ENCODE measurements at regions not wholly inside any gene's neighbourhood (a gene's known extent, or its start where the extent isn't known, plus 50 kb on each side); places are given as distances from the start of the nearest gene placed in this dataset.

DNA sequence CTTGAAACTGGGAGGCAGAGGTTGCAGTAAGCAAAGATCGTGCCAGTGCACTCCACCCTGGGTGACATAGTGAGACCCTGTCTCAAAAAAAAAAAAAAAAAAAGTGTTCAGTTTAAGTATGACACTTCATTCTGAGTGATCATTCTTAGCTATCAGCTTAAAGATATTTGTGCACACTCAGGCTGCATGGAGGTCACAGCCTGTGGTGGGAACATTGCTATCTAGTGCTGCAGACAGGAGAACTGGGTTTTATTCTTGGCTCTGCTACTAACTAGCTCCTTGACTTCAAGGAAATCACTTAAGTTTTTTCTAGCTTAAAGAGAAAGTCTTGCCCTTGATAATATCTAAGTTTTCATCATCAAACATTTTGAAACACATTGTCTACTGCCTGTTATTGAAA lies 391.3 kb upstream of the CDH7 start:
- DNase-seq (ENCODE audit: low read depth in 1 of 2, low spot score in 1 of 2) = no peak
- Histone ChIP-seq H3K4me3 (replicated peaks; ENCODE audit: insufficient read depth, low read length) (no peak overlapping the region), H3K27ac (replicated peaks) (no peak overlapping the region), H3K27me3 (ENCODE audit: insufficient read depth, poor library complexity, severe bottlenecking) (no peaks in the 10 kb centered on the region)
- TF ChIP-seq GABPA (IDR thresholded peaks at IDR 0.05; ENCODE audit: low read depth) (no peak), POLR2AphosphoS5 (IDR thresholded peaks at IDR 0.05; ENCODE audit: low read depth) (no peak), SPI1 (IDR thresholded peaks at IDR 0.05; ENCODE audit: borderline replicate concordance, low read depth) (no peak), CTCF (IDR thresholded peaks at IDR 0.05; ENCODE audit: insufficient read depth, low read length) (no peak)
- TF ChIP-seq, protein P1, sequence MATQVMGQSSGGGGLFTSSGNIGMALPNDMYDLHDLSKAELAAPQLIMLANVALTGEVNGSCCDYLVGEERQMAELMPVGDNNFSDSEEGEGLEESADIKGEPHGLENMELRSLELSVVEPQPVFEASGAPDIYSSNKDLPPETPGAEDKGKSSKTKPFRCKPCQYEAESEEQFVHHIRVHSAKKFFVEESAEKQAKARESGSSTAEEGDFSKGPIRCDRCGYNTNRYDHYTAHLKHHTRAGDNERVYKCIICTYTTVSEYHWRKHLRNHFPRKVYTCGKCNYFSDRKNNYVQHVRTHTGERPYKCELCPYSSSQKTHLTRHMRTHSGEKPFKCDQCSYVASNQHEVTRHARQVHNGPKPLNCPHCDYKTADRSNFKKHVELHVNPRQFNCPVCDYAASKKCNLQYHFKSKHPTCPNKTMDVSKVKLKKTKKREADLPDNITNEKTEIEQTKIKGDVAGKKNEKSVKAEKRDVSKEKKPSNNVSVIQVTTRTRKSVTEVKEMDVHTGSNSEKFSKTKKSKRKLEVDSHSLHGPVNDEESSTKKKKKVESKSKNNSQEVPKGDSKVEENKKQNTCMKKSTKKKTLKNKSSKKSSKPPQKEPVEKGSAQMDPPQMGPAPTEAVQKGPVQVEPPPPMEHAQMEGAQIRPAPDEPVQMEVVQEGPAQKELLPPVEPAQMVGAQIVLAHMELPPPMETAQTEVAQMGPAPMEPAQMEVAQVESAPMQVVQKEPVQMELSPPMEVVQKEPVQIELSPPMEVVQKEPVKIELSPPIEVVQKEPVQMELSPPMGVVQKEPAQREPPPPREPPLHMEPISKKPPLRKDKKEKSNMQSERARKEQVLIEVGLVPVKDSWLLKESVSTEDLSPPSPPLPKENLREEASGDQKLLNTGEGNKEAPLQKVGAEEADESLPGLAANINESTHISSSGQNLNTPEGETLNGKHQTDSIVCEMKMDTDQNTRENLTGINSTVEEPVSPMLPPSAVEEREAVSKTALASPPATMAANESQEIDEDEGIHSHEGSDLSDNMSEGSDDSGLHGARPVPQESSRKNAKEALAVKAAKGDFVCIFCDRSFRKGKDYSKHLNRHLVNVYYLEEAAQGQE (IDR thresholded peaks at IDR 0.05; ENCODE audit: insufficient replicate concordance, low read depth) = no peak

DNA sequence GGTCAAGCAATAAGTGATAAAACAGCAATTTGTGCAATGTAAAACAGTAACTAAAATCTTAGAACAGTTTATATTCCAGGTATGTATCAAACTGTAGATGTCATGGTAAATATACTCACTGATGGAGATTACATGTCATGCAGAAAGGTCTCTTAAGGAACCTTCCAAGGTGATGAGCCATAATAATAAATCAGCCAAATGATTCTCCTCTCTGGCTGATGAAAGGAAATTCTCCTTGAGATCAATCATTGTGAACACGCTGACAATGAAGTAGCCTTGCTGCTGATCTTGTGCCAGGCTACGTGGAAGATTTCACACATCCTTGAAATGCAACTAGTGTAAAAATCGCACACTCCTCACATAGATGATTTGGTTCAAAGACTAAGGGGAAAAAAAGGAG lies 392.5 kb upstream of the CDH7 start:
- Histone ChIP-seq H3K27me3 (ENCODE audit: insufficient read depth, poor library complexity, severe bottlenecking) (no peaks in the 10 kb centered on the region), H3K4me3 (replicated peaks; ENCODE audit: insufficient read depth, low read length) (no peak overlapping the region), H3K27ac (replicated peaks) (no peak overlapping the region)
- TF ChIP-seq CTCF (IDR thresholded peaks at IDR 0.05; ENCODE audit: insufficient read depth, low read length) (no peak), POLR2AphosphoS5 (IDR thresholded peaks at IDR 0.05; ENCODE audit: low read depth) (no peak), GABPA (IDR thresholded peaks at IDR 0.05; ENCODE audit: low read depth) (no peak), SPI1 (IDR thresholded peaks at IDR 0.05; ENCODE audit: borderline replicate concordance, low read depth) (no peak)
- TF ChIP-seq, protein P1 (IDR thresholded peaks at IDR 0.05; ENCODE audit: insufficient replicate concordance, low read depth) = no peak
- no peak for DNase-seq (ENCODE audit: low read depth in 1 of 2, low spot score in 1 of 2)

DNA sequence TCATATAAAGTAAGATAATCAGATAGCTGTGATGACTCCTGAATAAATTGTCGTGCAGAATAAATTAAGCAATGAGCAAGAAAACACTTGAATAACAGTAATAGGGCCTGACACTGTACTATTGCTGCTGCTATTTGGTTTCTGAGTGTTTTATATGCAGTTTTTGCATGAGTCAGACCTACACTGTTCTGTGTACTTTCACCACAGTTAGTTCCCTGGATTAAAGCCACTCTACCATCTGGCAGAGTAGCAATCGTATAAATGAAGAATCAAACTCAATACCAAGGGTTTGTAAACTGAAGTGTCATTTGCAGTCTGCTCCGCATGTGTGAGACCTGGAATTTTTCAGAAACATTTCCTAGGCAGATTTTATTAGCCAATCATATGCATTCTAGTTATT lies 398.6 kb upstream of the CDH7 start:
- no peak for DNase-seq (ENCODE audit: low read depth in 1 of 2, low spot score in 1 of 2)
- Histone ChIP-seq H3K27ac (replicated peaks) (no peak overlapping the region), H3K4me3 (replicated peaks; ENCODE audit: insufficient read depth, low read length) (no peak overlapping the region), H3K27me3 (ENCODE audit: insufficient read depth, poor library complexity, severe bottlenecking) (no peaks in the 10 kb centered on the region)
- TF ChIP-seq GABPA (IDR thresholded peaks at IDR 0.05; ENCODE audit: low read depth) (no peak), SPI1 (IDR thresholded peaks at IDR 0.05; ENCODE audit: borderline replicate concordance, low read depth) (no peak), CTCF (IDR thresholded peaks at IDR 0.05; ENCODE audit: insufficient read depth, low read length) (no peak), POLR2AphosphoS5 (IDR thresholded peaks at IDR 0.05; ENCODE audit: low read depth) (no peak)
- TF ChIP-seq, protein P1 (IDR thresholded peaks at IDR 0.05; ENCODE audit: insufficient replicate concordance, low read depth) = no peak
